H1 (cell line): ENCODE measurements at regions not wholly inside any gene's neighbourhood (a gene's known extent, or its start where the extent isn't known, plus 50 kb on each side); places are given as distances from the start of the nearest gene placed in this dataset.

Experiments
- CTCF ChIA-PET: fragments of 300-600 bp; sonication (Branson Sonifier 250); formaldehyde crosslinking; loops from one replicate; lab custom pipeline; 2021; ENCODE audit not compliant: partially characterized antibody; lab: Charles Lee
- POLR2A ChIA-PET: fragments of 300-600 bp; sonication (Branson Sonifier 250); formaldehyde crosslinking; loops from one replicate; lab custom pipeline; 2021; ENCODE audit warnings: inconsistent platforms; ENCODE audit not compliant: partially characterized antibody; lab: Charles Lee
- DNase-seq, 2 experiments: peaks; one replicate each; pipeline versions ENCODE4 v3.0.0 to v3.0.0-alpha.2; 2010 to 2022; ENCODE audit warnings: low spot score in 2 of 2, low read depth in 1 of 2, mixed read lengths in 1 of 2
- FAIRE-seq: peaks from 2 replicates; lab custom pipeline; 2011; peaks lifted over from hg19 to GRCh38; lab: Jason Lieb, UNC
- H2AFZ ChIP-seq: 2 replicates; pipeline ENCODE4 v1.8.1; 2012; ENCODE audit warnings: low read length, inconsistent platforms
- H2AK5ac ChIP-seq: 2 replicates; pipeline ENCODE4 v1.6.1; 2013; ENCODE audit warnings: low read depth, low read length
- H2BK120ac ChIP-seq: replicated peaks from 2 replicates; pipeline ENCODE3; 2013; ENCODE audit warnings: low read depth, low read length, inconsistent platforms
- H2BK12ac ChIP-seq: 2 replicates; pipeline ENCODE4 v1.6.1; 2013; ENCODE audit warnings: low read depth, low read length
- H2BK15ac ChIP-seq: 2 replicates; pipeline ENCODE4 v1.6.1; 2013; ENCODE audit warnings: low read length
- H2BK20ac ChIP-seq: 2 replicates; pipeline ENCODE4 v1.6.1; 2013; ENCODE audit warnings: low read length
- H2BK5ac ChIP-seq: 2 replicates; pipeline ENCODE4 v1.6.1; 2013; ENCODE audit warnings: low read depth, low read length
- H3K14ac ChIP-seq: 2 replicates; pipeline ENCODE4 v1.6.1; 2013; ENCODE audit warnings: inconsistent platforms; ENCODE audit not compliant: insufficient read length
- H3K18ac ChIP-seq: 2 replicates; pipeline ENCODE4 v1.6.1; 2013; ENCODE audit warnings: low read length; ENCODE audit errors: extremely low read depth
- H3K23ac ChIP-seq: 2 replicates; pipeline ENCODE4 v1.6.1; 2013; ENCODE audit warnings: inconsistent platforms; ENCODE audit not compliant: insufficient read length
- H3K23me2 ChIP-seq: 2 replicates; pipeline ENCODE4 v1.6.1; 2013; ENCODE audit warnings: low read depth, low read length
- H3K27ac ChIP-seq: 2 replicates; pipeline ENCODE4 v1.6.1; 2011; ENCODE audit warnings: low read depth, low read length, inconsistent platforms
- H3K27me3 ChIP-seq, 4 experiments: replicated peaks in 1 of 4; 1 replicate in 1 of 4; 2 replicates in 3 of 4; pipeline versions ENCODE4 v1.6.1 to v1.8.1; 2011 to 2013; ENCODE audit warnings: low read length in 3 of 4, mild to moderate bottlenecking in 3 of 4, inconsistent platforms in 2 of 4, mixed read lengths in 2 of 4, moderate library complexity in 1 of 4; ENCODE audit not compliant: control insufficient read depth in 3 of 4, insufficient read depth in 3 of 4; ENCODE audit errors: extremely low read depth in 1 of 4
- H3K36me3 ChIP-seq, 4 experiments: 2 replicates each; pipeline versions ENCODE4 v1.6.1 to v1.8.1; 2011 to 2013; ENCODE audit warnings: mild to moderate bottlenecking in 4 of 4, low read length in 3 of 4, moderate library complexity in 2 of 4, control low read depth in 1 of 4, inconsistent platforms in 1 of 4; ENCODE audit not compliant: insufficient read depth in 4 of 4, control insufficient read depth in 2 of 4
- H3K4ac ChIP-seq: replicated peaks from 2 replicates; pipeline ENCODE3; 2013; ENCODE audit warnings: low read length, low read depth, mixed read lengths, inconsistent platforms; ENCODE audit not compliant: insufficient read length
- H3K4me1 ChIP-seq, 4 experiments: replicated peaks in 1 of 4; 1 replicate in 1 of 4; 2 replicates in 3 of 4; pipeline versions ENCODE4 v1.6.1 to v1.8.1; 2011 to 2013; ENCODE audit warnings: low read length in 3 of 4, inconsistent platforms in 2 of 4, mixed read lengths in 1 of 4; ENCODE audit not compliant: insufficient read depth in 4 of 4, control insufficient read depth in 3 of 4
- H3K4me2 ChIP-seq, 2 experiments: 2 replicates each; pipeline versions ENCODE4 v1.6.1 to v1.8.1; 2011 to 2013; ENCODE audit warnings: low read depth in 2 of 2, low read length in 2 of 2, control low read depth in 1 of 2, inconsistent platforms in 1 of 2, mild to moderate bottlenecking in 1 of 2; ENCODE audit not compliant: insufficient read depth in 1 of 2
- H3K4me3 ChIP-seq, 4 experiments: fragments of 200-600, 300-600 bp in 1 of 4; sonication (generic), shearing (Covaris generic), sonication (Bioruptor Twin) in 1 of 4; 2 replicates each; pipeline versions ENCODE4 v1.5.1 to v1.8.1; 2011 to 2016; ENCODE audit warnings: low read length in 4 of 4, low read depth in 3 of 4, control low read depth in 2 of 4, inconsistent platforms in 2 of 4, mild to moderate bottlenecking in 2 of 4, mixed read lengths in 1 of 4, moderate library complexity in 1 of 4; ENCODE audit not compliant: insufficient read depth in 2 of 4; ENCODE audit errors: extremely low read depth in 1 of 4
- H3K56ac ChIP-seq: replicated peaks from 2 replicates; pipeline ENCODE3; 2013; ENCODE audit warnings: low read depth, mild to moderate bottlenecking, mixed read lengths, low read length, inconsistent platforms; ENCODE audit not compliant: insufficient read length
- H3K79me1 ChIP-seq: 2 replicates; pipeline ENCODE4 v1.6.1; 2013; ENCODE audit warnings: low read depth, low read length, control low read depth
- H3K79me2 ChIP-seq, 2 experiments: 2 replicates each; pipeline versions ENCODE4 v1.6.1 to v1.8.1; 2012 to 2013; ENCODE audit warnings: low read length in 2 of 2, mild to moderate bottlenecking in 2 of 2, inconsistent platforms in 1 of 2; ENCODE audit not compliant: insufficient read depth in 2 of 2, control insufficient read depth in 1 of 2
- H3K9ac ChIP-seq, 4 experiments: replicated peaks in 1 of 4; 1 replicate in 1 of 4; 2 replicates in 3 of 4; pipeline versions ENCODE4 v1.6.1 to v1.8.1; 2011 to 2013; ENCODE audit warnings: low read depth in 3 of 4, low read length in 3 of 4, control low read depth in 2 of 4, mild to moderate bottlenecking in 2 of 4, moderate library complexity in 2 of 4, inconsistent platforms in 1 of 4; ENCODE audit errors: extremely low read depth in 1 of 4
- H3K9me3 ChIP-seq, 2 experiments: 2 replicates each; pipeline versions ENCODE4 v1.6.1 to v1.8.1; 2012 to 2013; ENCODE audit warnings: mild to moderate bottlenecking in 2 of 2, moderate library complexity in 2 of 2, control low read depth in 1 of 2, inconsistent platforms in 1 of 2, low read depth in 1 of 2, low read length in 1 of 2, mixed read lengths in 1 of 2; ENCODE audit not compliant: insufficient read depth in 2 of 2
- H4K20me1 ChIP-seq, 2 experiments: replicated peaks in 1 of 2; 2 replicates each; pipeline versions ENCODE3 to v1.8.1; 2011 to 2013; ENCODE audit warnings: inconsistent platforms in 2 of 2, low read length in 2 of 2, mild to moderate bottlenecking in 1 of 2; ENCODE audit not compliant: insufficient read depth in 2 of 2, control insufficient read depth in 1 of 2
- H4K5ac ChIP-seq: 2 replicates; pipeline ENCODE4 v1.6.1; 2013; ENCODE audit warnings: low read length, low read depth, mixed read lengths, inconsistent platforms; ENCODE audit not compliant: insufficient read length
- H4K8ac ChIP-seq: 2 replicates; pipeline ENCODE4 v1.8.0; 2013; ENCODE audit warnings: mild to moderate bottlenecking, moderate library complexity, low read length, inconsistent platforms; ENCODE audit not compliant: insufficient read depth; ENCODE audit errors: extremely low read depth
- H4K91ac ChIP-seq: replicated peaks from 2 replicates; pipeline ENCODE3; 2013; ENCODE audit warnings: low read length, mixed read lengths, inconsistent platforms; ENCODE audit not compliant: insufficient read length
- BCL11A ChIP-seq, 2 experiments: IDR thresholded peaks; one replicate each; pipeline ENCODE4 v1.6.1; 2011; ENCODE audit warnings: low read depth in 2 of 2, low read length in 2 of 2, mild to moderate bottlenecking in 2 of 2
- CREB1 ChIP-seq: IDR thresholded peaks from 2 replicates; pipeline ENCODE4 v1.6.1; 2012; ENCODE audit warnings: inconsistent platforms
- HDAC2 ChIP-seq, 2 experiments: fragments of 300-600 bp in 1 of 2; sonication (generic) in 1 of 2; IDR thresholded peaks; 2 replicates each; pipeline ENCODE4 v1.6.1; 2011 to 2012; ENCODE audit warnings: low read depth in 2 of 2, low read length in 2 of 2, mild to moderate bottlenecking in 2 of 2, moderate library complexity in 2 of 2, borderline replicate concordance in 1 of 2, inconsistent platforms in 1 of 2
- JUND ChIP-seq: IDR thresholded peaks from 2 replicates; pipeline ENCODE4 v1.6.1; 2011; ENCODE audit warnings: mild to moderate bottlenecking, improper control_type of control experiment, low read length
- NANOG ChIP-seq: IDR thresholded peaks from 2 replicates; pipeline ENCODE4 v1.6.1; 2011; ENCODE audit warnings: low read length, low read depth, mild to moderate bottlenecking, inconsistent platforms; ENCODE audit not compliant: insufficient read depth, poor library complexity, severe bottlenecking
- POU5F1 ChIP-seq: IDR thresholded peaks from 2 replicates; pipeline ENCODE4 v1.6.1; 2011; ENCODE audit warnings: low read depth, mild to moderate bottlenecking, low read length, moderate library complexity
- RAD21 ChIP-seq, 2 experiments: IDR thresholded peaks in 1 of 2; conservative IDR thresholded peaks in 1 of 2; 2 replicates each; pipeline ENCODE4 v1.6.1; 2011; ENCODE audit warnings: low read depth in 2 of 2, low read length in 2 of 2, improper control_type of control experiment in 1 of 2, inconsistent platforms in 1 of 2, mild to moderate bottlenecking in 1 of 2, moderate library complexity in 1 of 2
- SIX5 ChIP-seq: IDR thresholded peaks from 2 replicates; pipeline ENCODE4 v1.6.1; 2011; ENCODE audit warnings: mild to moderate bottlenecking, low read depth, low read length
- SP2 ChIP-seq: IDR thresholded peaks from 2 replicates; pipeline ENCODE4 v1.6.1; 2012; ENCODE audit warnings: mild to moderate bottlenecking, low read length, inconsistent platforms
- SRF ChIP-seq: IDR thresholded peaks from 2 replicates; pipeline ENCODE4 v1.6.1; 2011; ENCODE audit warnings: mild to moderate bottlenecking, low read depth, low read length, moderate library complexity
- TAF7 ChIP-seq: optimal IDR thresholded peaks from 2 replicates; pipeline ENCODE3; 2011; ENCODE audit warnings: low read depth, mild to moderate bottlenecking, inconsistent platforms, low read length, moderate library complexity, borderline replicate concordance
- WGBS, 2 experiments: shearing (Covaris generic) in 1 of 2; methylation state at CpG; one replicate each; pipeline versions ENCODE4 v1.1.6 to v1.1.7; 2013 to 2015; ENCODE audit warnings: low lambda C conversion rate in 2 of 2, mixed read lengths in 2 of 2, inconsistent platforms in 1 of 2, low coverage in 1 of 2, missing lambda C conversion rate in 1 of 2; ENCODE audit not compliant: insufficient replicate concordance in 2 of 2, insufficient coverage in 1 of 2, insufficient read length in 1 of 2; ENCODE audit errors: extremely low coverage in 1 of 2, missing lambda C conversion rate in 1 of 2; 5-methylcytosine and 5-hydroxymethylcytosine counted together

DNA sequence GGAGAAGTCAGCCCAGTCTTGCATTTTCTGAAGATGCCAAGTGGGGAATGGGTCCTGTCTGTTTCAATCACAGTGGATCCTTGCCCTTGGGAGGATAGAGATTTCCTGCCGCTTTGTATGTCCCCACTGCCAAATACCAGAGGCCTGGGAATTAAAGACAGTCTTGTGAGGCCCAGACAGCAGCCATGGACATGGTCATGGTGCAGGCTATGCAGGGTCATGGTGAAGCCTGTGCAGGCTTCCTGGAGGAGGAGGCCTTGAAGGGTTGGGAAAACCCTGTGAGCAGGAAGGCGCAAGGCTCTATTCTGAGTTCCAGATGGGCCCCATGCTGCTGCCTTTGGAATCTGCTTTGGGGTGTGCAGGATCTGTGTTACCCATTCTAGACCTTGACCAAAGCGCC is 57.3 kb upstream of the PITX1 start:
- Histone ChIP-seq H2BK120ac (no peak overlapping the region), H3K56ac (no peak overlapping the region)
- POLR2A ChIA-PET: no interaction called here
- DNase-seq: no peak
- TF ChIP-seq BCL11A (IDR thresholded peaks at IDR 0.05; ENCODE audit: low read depth in 2 of 2, low read length in 2 of 2) (no peak), SP2 (no peak), RAD21 (IDR thresholded peaks at IDR 0.05 in 1 of 2, conservative IDR thresholded peaks at IDR 0.05 in 1 of 2; ENCODE audit: low read depth in 2 of 2, low read length in 2 of 2) (no peak), POU5F1 (no peak), HDAC2 (IDR thresholded peaks at IDR 0.05; ENCODE audit: borderline replicate concordance in 1 of 2, low read depth in 2 of 2, low read length in 2 of 2) (no peak), JUND (no peak), NANOG (no peak), TAF7 (no peak), CREB1 (no peak), SRF (no peak), SIX5 (no peak)
- TF ChIP-seq, all 59 proteins: peak for 0
- H2BK5ac ChIP-seq: no peak overlapping the region
- 94% methylated on average over 3 of the region's 3 CpGs; no CpG with 5 or more reads in 1 of the 2 experiments for WGBS, 2 experiments
- no peak overlapping the region for H2BK12ac ChIP-seq
- no peak overlapping the region for H4K91ac ChIP-seq
- H4K5ac ChIP-seq: no peak overlapping the region
- H3K18ac ChIP-seq: no peak overlapping the region
- no peak overlapping the region for H2BK20ac ChIP-seq
- H3K9me3 ChIP-seq: no peaks in the 10 kb centered on the region
- H3K4ac ChIP-seq: no peak overlapping the region
- H3K79me1 ChIP-seq: no peaks in the 10 kb centered on the region
- CTCF ChIA-PET: interaction anchor here (1.1 kb wide), 1 partner anchor 18 kb away, joined by 3 read pairs; no protein-coding TSS in a partner anchor
- no peak overlapping the region for H2BK15ac ChIP-seq
- no peaks in the 10 kb centered on the region; a peak in 2 of 7 replicates for H3K27me3 ChIP-seq
- no peak overlapping the region for H3K4me2 ChIP-seq
- H3K9ac ChIP-seq: no peak overlapping the region
- H3K79me2 ChIP-seq: no peaks in the 10 kb centered on the region
- no peak overlapping the region for H2AFZ ChIP-seq
- peaks cover 0 to 1% of the 10 kb centered on the region in 2 experiments for H4K20me1 ChIP-seq
- H3K4me1 ChIP-seq: no peaks in the 10 kb centered on the region; a peak in 1 of 7 replicates
- no peak overlapping the region for H2AK5ac ChIP-seq
- no peak for FAIRE-seq
- no peaks in the 10 kb centered on the region for H3K36me3 ChIP-seq
- H3K23ac ChIP-seq: no peak overlapping the region
- no peak overlapping the region for H4K8ac ChIP-seq
- no peaks in the 10 kb centered on the region for H3K23me2 ChIP-seq
- H3K4me3 ChIP-seq: no peak overlapping the region
- H3K27ac ChIP-seq: no peak overlapping the region
- H3K14ac ChIP-seq: no peak overlapping the region
